ENCODE measurements at regions not wholly inside any gene's neighbourhood (a gene's known extent, or its start where the extent isn't known, plus 50 kb on each side); places are given as distances from the start of the nearest gene placed in this dataset.

GRCh38 chr12:17810399-17810798 lies 279.6 kb downstream of the RERGL start:
- no peaks in the 10 kb centered on the region for H3F3A ChIP-seq (ENCODE audit: control insufficient read depth, insufficient read depth)
- H3K4me1 ChIP-seq (ENCODE audit: control insufficient read depth, low read length), result no peaks in the 10 kb centered on the region
- H3K4me3 ChIP-seq (ENCODE audit: low read length), result no peak overlapping the region
- H3K79me2 ChIP-seq (ENCODE audit: control insufficient read depth, low read length), result no peaks in the 10 kb centered on the region
- H3K36me3 ChIP-seq (ENCODE audit: control insufficient read depth, low read length), result no peaks in the 10 kb centered on the region
- no peaks in the 10 kb centered on the region for H3K9me2 ChIP-seq (replicated peaks; ENCODE audit: control insufficient read depth, low read length)
- no peaks in the 10 kb centered on the region for H4K20me1 ChIP-seq (ENCODE audit: control insufficient read depth, insufficient read depth, low read depth, low read length)
- H3K27me3 ChIP-seq (ENCODE audit: control insufficient read depth, low read length), result no peaks in the 10 kb centered on the region
- no peak overlapping the region for H3K27ac ChIP-seq (ENCODE audit: low read depth, low read length)
- H3K4me2 ChIP-seq (ENCODE audit: low read length), result no peak overlapping the region
- TF ChIP-seq EZH2phosphoT487 (IDR thresholded peaks at IDR 0.05; ENCODE audit: borderline replicate concordance, low read length), result no peak
- TF ChIP-seq, protein P1, sequence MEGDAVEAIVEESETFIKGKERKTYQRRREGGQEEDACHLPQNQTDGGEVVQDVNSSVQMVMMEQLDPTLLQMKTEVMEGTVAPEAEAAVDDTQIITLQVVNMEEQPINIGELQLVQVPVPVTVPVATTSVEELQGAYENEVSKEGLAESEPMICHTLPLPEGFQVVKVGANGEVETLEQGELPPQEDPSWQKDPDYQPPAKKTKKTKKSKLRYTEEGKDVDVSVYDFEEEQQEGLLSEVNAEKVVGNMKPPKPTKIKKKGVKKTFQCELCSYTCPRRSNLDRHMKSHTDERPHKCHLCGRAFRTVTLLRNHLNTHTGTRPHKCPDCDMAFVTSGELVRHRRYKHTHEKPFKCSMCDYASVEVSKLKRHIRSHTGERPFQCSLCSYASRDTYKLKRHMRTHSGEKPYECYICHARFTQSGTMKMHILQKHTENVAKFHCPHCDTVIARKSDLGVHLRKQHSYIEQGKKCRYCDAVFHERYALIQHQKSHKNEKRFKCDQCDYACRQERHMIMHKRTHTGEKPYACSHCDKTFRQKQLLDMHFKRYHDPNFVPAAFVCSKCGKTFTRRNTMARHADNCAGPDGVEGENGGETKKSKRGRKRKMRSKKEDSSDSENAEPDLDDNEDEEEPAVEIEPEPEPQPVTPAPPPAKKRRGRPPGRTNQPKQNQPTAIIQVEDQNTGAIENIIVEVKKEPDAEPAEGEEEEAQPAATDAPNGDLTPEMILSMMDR (IDR thresholded peaks at IDR 0.05; ENCODE audit: low read depth, low read length, poor library complexity, severe bottlenecking), result no peak
- no peaks in the 10 kb centered on the region for H3K9me3 ChIP-seq (ENCODE audit: control insufficient read depth, insufficient read depth, low read length)

- no peaks in the 10 kb centered on the region for H3F3A ChIP-seq (ENCODE audit: control insufficient read depth, insufficient read depth)
- H3K27me3 ChIP-seq (ENCODE audit: control insufficient read depth, low read length), result no peaks in the 10 kb centered on the region
- no peaks in the 10 kb centered on the region for H3K9me3 ChIP-seq (ENCODE audit: control insufficient read depth, insufficient read depth, low read length)
- no peak overlapping the region for H3K4me2 ChIP-seq (ENCODE audit: low read length)
- no peak for TF ChIP-seq EZH2phosphoT487 (IDR thresholded peaks at IDR 0.05; ENCODE audit: borderline replicate concordance, low read length)
- TF ChIP-seq, protein P1 (IDR thresholded peaks at IDR 0.05; ENCODE audit: low read depth, low read length, poor library complexity, severe bottlenecking), result peak; percentile 35
- H3K79me2 ChIP-seq (ENCODE audit: control insufficient read depth, low read length), result no peaks in the 10 kb centered on the region
- H3K4me1 ChIP-seq (ENCODE audit: control insufficient read depth, low read length), result no peaks in the 10 kb centered on the region
- no peaks in the 10 kb centered on the region for H4K20me1 ChIP-seq (ENCODE audit: control insufficient read depth, insufficient read depth, low read depth, low read length)
- H3K27ac ChIP-seq (ENCODE audit: low read depth, low read length), result no peak overlapping the region
- H3K36me3 ChIP-seq (ENCODE audit: control insufficient read depth, low read length), result no peaks in the 10 kb centered on the region
- H3K9me2 ChIP-seq (replicated peaks; ENCODE audit: control insufficient read depth, low read length), result no peaks in the 10 kb centered on the region
- no peak overlapping the region for H3K4me3 ChIP-seq (ENCODE audit: low read length)
Measured at GRCh38 chr12:17809206-17809605, 280.8 kb downstream of the RERGL start.

DNA sequence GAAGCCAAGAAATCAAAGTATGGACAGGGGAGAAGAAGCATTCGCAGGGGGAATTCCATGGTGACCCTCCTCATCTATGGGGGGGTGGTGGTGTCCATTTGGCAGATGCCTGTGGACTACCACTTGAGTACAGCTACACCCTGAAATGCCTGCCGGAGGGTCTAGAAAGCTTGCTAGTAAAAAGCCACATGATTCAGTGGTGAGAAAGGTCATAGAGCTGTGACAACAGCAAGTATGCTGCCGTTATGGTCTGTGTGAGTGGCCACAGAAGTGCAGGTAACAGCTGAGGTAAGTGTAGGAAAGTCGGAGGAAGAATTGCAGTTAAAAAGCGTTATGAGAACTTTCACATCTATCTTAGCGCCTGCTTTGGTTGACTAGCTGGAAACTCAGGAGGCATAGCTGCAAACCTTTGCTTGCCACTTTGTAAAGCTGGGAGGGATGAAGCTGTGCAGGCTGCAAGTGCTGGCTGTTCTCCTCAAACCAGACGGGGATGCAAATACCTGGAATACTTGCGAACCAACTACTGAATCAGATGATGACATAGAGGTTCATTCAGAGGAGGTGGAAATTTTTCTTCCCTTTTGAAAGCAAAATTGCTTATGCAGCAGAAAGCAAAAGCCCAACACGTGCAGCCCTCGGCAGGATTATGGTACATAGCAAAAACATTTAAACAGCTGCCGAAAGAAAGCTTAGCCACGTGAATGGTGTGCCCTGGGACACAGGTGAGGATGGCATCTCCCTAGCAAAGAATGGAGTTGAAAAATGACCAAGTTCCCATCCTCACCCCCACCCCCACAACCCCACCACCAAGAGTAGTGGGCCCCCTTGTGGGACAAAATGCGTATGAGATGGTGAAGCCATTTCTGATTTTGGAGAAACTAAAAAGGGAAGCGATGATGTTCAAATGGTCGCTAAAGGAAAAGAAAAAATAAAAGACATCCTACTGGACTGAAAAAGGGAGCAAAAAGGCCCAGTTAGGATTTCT lies 287.0 kb downstream of the RERGL start:
- H3K4me3 ChIP-seq (ENCODE audit: low read length), result no peak overlapping the region
- H3K4me1 ChIP-seq (ENCODE audit: control insufficient read depth, low read length), result no peaks in the 10 kb centered on the region
- no peak for TF ChIP-seq EZH2phosphoT487 (IDR thresholded peaks at IDR 0.05; ENCODE audit: borderline replicate concordance, low read length)
- TF ChIP-seq, protein P1 (IDR thresholded peaks at IDR 0.05; ENCODE audit: low read depth, low read length, poor library complexity, severe bottlenecking), result no peak
- H3K27ac ChIP-seq (ENCODE audit: low read depth, low read length), result no peak overlapping the region
- H3K36me3 ChIP-seq (ENCODE audit: control insufficient read depth, low read length), result no peaks in the 10 kb centered on the region
- no peaks in the 10 kb centered on the region for H3K9me3 ChIP-seq (ENCODE audit: control insufficient read depth, insufficient read depth, low read length)
- no peaks in the 10 kb centered on the region for H3K27me3 ChIP-seq (ENCODE audit: control insufficient read depth, low read length)
- no peak overlapping the region for H3K4me2 ChIP-seq (ENCODE audit: low read length)
- H3F3A ChIP-seq (ENCODE audit: control insufficient read depth, insufficient read depth), result no peaks in the 10 kb centered on the region
- no peaks in the 10 kb centered on the region for H3K79me2 ChIP-seq (ENCODE audit: control insufficient read depth, low read length)
- no peaks in the 10 kb centered on the region for H4K20me1 ChIP-seq (ENCODE audit: control insufficient read depth, insufficient read depth, low read depth, low read length)
- H3K9me2 ChIP-seq (replicated peaks; ENCODE audit: control insufficient read depth, low read length), result no peaks in the 10 kb centered on the region

Data from DOHH2 (cell line).